KMS-11 (cell line): ENCODE measurements at regions not wholly inside any gene's neighbourhood (a gene's known extent, or its start where the extent isn't known, plus 50 kb on each side); places are given as distances from the start of the nearest gene placed in this dataset.

Experiments
- H2AFZ ChIP-seq: fragments of 200-600 bp; sonication (generic); 2 replicates; pipeline ENCODE4 v1.6.1; 2016; ENCODE audit warnings: antibody characterized with exemption, mixed run types, low read depth
- H3K27ac ChIP-seq: fragments of 200-600 bp; sonication (generic); 2 replicates; pipeline ENCODE4 v1.6.1; 2016; ENCODE audit warnings: mild to moderate bottlenecking, mixed run types
- H3K27me3 ChIP-seq: fragments of 200-600 bp; sonication (generic); 2 replicates; pipeline ENCODE4 v1.6.1; 2017; ENCODE audit warnings: mild to moderate bottlenecking, low read depth, mixed run types, moderate library complexity; ENCODE audit not compliant: insufficient read depth
- H3K36me3 ChIP-seq: fragments of 200-600 bp; sonication (generic); 2 replicates; pipeline ENCODE4 v1.6.1; 2017; ENCODE audit warnings: mild to moderate bottlenecking, mixed run types; ENCODE audit not compliant: insufficient read depth
- H3K4me1 ChIP-seq: fragments of 200-600 bp; sonication (generic); 2 replicates; pipeline ENCODE4 v1.6.1; 2016; ENCODE audit warnings: mild to moderate bottlenecking, low read depth, mixed run types; ENCODE audit not compliant: poor library complexity, severe bottlenecking
- H3K4me2 ChIP-seq: fragments of 200-600 bp; sonication (generic); 2 replicates; pipeline ENCODE4 v1.7.0; 2016; ENCODE audit warnings: mild to moderate bottlenecking, mixed run types
- H3K4me3 ChIP-seq: fragments of 200-600 bp; sonication (generic); IDR thresholded peaks from 2 replicates; pipeline ENCODE4 v1.6.1; 2017; ENCODE audit warnings: low read depth, low read length, mixed read lengths; ENCODE audit not compliant: insufficient read depth
- H3K79me2 ChIP-seq: fragments of 200-600 bp; sonication (generic); 2 replicates; pipeline ENCODE4 v1.6.1; 2016; ENCODE audit warnings: low read depth, mixed run types; ENCODE audit not compliant: insufficient read depth
- H3K9ac ChIP-seq: fragments of 200-600 bp; sonication (generic); 2 replicates; pipeline ENCODE4 v1.6.1; 2016; ENCODE audit warnings: mild to moderate bottlenecking, mixed run types
- H4K20me1 ChIP-seq: fragments of 200-600 bp; sonication (generic); 2 replicates; pipeline ENCODE4 v1.6.1; 2016; ENCODE audit warnings: mild to moderate bottlenecking, mixed run types; ENCODE audit not compliant: insufficient read depth
- TF ChIP-seq, protein P1 (sequence below): fragments of 200-600 bp; sonication (generic); conservative IDR thresholded peaks from 2 replicates; pipeline ENCODE4 v1.6.1; 2017; ENCODE audit warnings: low read depth, mild to moderate bottlenecking, antibody characterized with exemption, low read length, moderate library complexity, mixed read lengths

DNA sequence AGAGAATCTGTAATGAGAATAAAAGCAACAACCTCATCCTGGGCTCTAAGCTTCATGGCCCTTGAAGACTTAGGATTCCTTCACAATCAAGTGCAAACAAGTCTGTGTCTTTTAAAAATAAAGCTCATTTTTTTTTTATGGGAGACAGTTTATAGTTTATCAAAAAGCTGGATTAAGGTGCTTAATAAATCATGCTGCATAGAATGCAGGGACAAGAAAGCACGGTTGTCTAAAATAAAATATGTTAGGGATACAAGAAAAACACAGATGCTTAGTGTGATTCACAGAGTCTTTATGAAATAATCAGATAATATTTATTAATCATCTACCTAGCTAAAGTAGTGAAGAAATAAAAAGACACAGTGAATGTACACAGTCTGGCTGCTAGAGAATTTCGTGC is 2045.9 kb upstream of the WWC1 start:
- H3K9ac ChIP-seq: no peak overlapping the region
- no peaks in the 10 kb centered on the region for H3K27me3 ChIP-seq
- H3K4me3 ChIP-seq: no peak overlapping the region
- H3K4me2 ChIP-seq: no peak overlapping the region
- H3K79me2 ChIP-seq: no peaks in the 10 kb centered on the region
- no peaks in the 10 kb centered on the region for H4K20me1 ChIP-seq
- H3K27ac ChIP-seq: no peak overlapping the region
- H3K4me1 ChIP-seq: peaks cover 10% of the 10 kb centered on the region
- TF ChIP-seq, protein P1, sequence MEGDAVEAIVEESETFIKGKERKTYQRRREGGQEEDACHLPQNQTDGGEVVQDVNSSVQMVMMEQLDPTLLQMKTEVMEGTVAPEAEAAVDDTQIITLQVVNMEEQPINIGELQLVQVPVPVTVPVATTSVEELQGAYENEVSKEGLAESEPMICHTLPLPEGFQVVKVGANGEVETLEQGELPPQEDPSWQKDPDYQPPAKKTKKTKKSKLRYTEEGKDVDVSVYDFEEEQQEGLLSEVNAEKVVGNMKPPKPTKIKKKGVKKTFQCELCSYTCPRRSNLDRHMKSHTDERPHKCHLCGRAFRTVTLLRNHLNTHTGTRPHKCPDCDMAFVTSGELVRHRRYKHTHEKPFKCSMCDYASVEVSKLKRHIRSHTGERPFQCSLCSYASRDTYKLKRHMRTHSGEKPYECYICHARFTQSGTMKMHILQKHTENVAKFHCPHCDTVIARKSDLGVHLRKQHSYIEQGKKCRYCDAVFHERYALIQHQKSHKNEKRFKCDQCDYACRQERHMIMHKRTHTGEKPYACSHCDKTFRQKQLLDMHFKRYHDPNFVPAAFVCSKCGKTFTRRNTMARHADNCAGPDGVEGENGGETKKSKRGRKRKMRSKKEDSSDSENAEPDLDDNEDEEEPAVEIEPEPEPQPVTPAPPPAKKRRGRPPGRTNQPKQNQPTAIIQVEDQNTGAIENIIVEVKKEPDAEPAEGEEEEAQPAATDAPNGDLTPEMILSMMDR: no peak
- no peak overlapping the region for H2AFZ ChIP-seq
- no peaks in the 10 kb centered on the region for H3K36me3 ChIP-seq

- Histone ChIP-seq H3K27ac (no peak overlapping the region), H3K27me3 (no peaks in the 10 kb centered on the region), H3K4me2 (no peak overlapping the region), H4K20me1 (no peaks in the 10 kb centered on the region), H3K4me3 (no peak overlapping the region), H2AFZ (no peak overlapping the region), H3K79me2 (no peaks in the 10 kb centered on the region), H3K36me3 (no peaks in the 10 kb centered on the region), H3K4me1 (no peaks in the 10 kb centered on the region), H3K9ac (no peak overlapping the region)
- TF ChIP-seq, protein P1: no peak
Measured at GRCh38 chr5:166251786-166252185, 2039.7 kb upstream of the WWC1 start.

GRCh38 chr5:166257661-166258060 is 2033.8 kb upstream of the WWC1 start:
- H2AFZ ChIP-seq: no peak overlapping the region
- no peak overlapping the region for H3K9ac ChIP-seq
- H4K20me1 ChIP-seq: no peaks in the 10 kb centered on the region
- H3K27ac ChIP-seq: no peak overlapping the region
- no peaks in the 10 kb centered on the region for H3K27me3 ChIP-seq
- no peaks in the 10 kb centered on the region for H3K79me2 ChIP-seq
- H3K4me2 ChIP-seq: no peak overlapping the region
- no peak overlapping the region for H3K4me3 ChIP-seq
- TF ChIP-seq, protein P1: no peak
- no peaks in the 10 kb centered on the region for H3K4me1 ChIP-seq
- no peaks in the 10 kb centered on the region for H3K36me3 ChIP-seq

- Histone ChIP-seq H3K4me2 (no peak overlapping the region), H3K27me3 (no peaks in the 10 kb centered on the region), H4K20me1 (no peaks in the 10 kb centered on the region), H3K79me2 (no peaks in the 10 kb centered on the region), H3K27ac (no peak overlapping the region), H2AFZ (no peak overlapping the region), H3K9ac (no peak overlapping the region), H3K4me1 (no peaks in the 10 kb centered on the region), H3K4me3 (no peak overlapping the region), H3K36me3 (no peaks in the 10 kb centered on the region)
- TF ChIP-seq, protein P1: no peak
Measured at GRCh38 chr5:166262395-166262794, 2029.0 kb upstream of the WWC1 start.
